Motor neuron (in vitro differentiated cells): ENCODE measurements at regions not wholly inside any gene's neighbourhood (a gene's known extent, or its start where the extent isn't known, plus 50 kb on each side); places are given as distances from the start of the nearest gene placed in this dataset.
A peak's percentile ranks its signal among the peaks of the same experiment; 100 is the strongest.

Source experiments
- ATAC-seq, 8 experiments: fragments of 200-7000 bp; cut with Tn5 transposase; replicated peaks in 6 of 8; 2 replicates each; pipeline ENCODE4 v1.8.0; 2021; ENCODE audit warnings: mild to moderate bottlenecking in 8 of 8, moderate library complexity in 8 of 8
- H3K27ac ChIP-seq, 2 donors: fragments of 250-450 bp; sonication (Bioruptor Pico); 2 replicates each; pipeline ENCODE4 v1.9.0; 2021; ENCODE audit warnings: antibody characterized with exemption in 2 of 2, mild to moderate bottlenecking in 2 of 2, moderate library complexity in 1 of 2
- H3K4me1 ChIP-seq, 2 donors: fragments of 250-450 bp; sonication (Bioruptor Pico); replicated peaks in 1 of 2; 2 replicates each; pipeline ENCODE4 v1.6.1; 2021; ENCODE audit warnings: antibody characterized with exemption in 2 of 2, mild to moderate bottlenecking in 2 of 2, moderate library complexity in 1 of 2
- H3K4me3 ChIP-seq, 5 donors: fragments of 250-450 bp; sonication (Bioruptor Pico); 2 replicates each; pipeline ENCODE4 v1.9.0; 2021; ENCODE audit warnings: antibody characterized with exemption in 5 of 5, mild to moderate bottlenecking in 5 of 5, moderate library complexity in 4 of 5
- WGBS, 10 experiments: fragments of 450-650 bp; shearing (Covaris generic); methylation state at CpG; one replicate each; pipeline ENCODE4 v1.0.0; 2022; 5-methylcytosine and 5-hydroxymethylcytosine counted together
- in situ Hi-C, 9 experiments: fragments of 400-800 bp; cut with MboI; loops; one replicate each; pipeline ENCODE4 v1.15.0; 2021; ENCODE audit warnings: low sequenced_read_pairs in 9 of 9, low pct_unique_long_range_greater_than_20kb in 2 of 9; ENCODE audit not compliant: unreplicated experiment in 9 of 9

DNA sequence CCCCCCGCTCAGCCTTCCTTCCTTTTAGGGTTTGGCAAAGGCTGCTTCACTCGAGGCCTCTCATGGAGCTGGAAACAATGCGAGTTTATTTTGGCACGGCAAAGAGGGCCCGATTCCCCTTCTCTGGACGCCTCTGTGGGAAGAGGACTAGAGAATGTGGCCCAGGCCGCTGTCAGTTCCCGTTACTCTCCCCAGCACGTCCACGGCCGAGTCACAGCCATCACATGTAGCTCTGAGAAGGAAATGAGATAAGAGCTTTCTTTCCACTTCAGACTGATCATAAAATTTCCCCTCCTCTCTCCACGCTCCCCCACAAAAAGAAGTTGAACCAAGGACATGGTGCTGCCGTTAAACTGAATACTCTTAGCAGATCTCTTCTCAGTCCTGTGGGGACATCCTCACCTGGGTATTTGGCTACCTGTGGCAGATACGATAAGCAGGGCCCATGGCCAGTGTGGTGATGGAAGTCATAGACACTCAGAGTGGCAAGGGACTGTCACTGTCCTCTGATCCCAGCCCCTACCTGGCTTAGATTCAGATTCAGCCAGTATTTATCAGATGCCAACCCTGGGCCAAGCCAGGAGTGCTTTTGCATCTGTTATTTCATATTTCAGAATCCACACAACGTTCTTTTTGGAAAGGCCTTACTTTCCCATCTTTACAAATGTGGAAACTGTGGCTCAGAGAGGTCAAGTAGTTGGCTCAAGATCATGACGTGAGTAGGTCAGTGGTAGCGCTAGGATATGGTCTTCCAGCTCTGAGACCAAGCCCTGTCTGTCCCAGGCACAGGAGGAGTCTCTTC, 101.2 kb downstream of the MCFD2 start:
- Histone ChIP-seq H3K4me3 (no peak overlapping the region), H3K27ac (no peak overlapping the region), H3K4me1 (peaks cover 15 to 25% of the 10 kb centered on the region in 2 donors)
- no peak for ATAC-seq
- WGBS, 10 experiments = 0 to 100% (median 68%) methylated on average over 1 to 12 of the region's 17 CpGs
- in situ Hi-C loops = no loop called here

DNA sequence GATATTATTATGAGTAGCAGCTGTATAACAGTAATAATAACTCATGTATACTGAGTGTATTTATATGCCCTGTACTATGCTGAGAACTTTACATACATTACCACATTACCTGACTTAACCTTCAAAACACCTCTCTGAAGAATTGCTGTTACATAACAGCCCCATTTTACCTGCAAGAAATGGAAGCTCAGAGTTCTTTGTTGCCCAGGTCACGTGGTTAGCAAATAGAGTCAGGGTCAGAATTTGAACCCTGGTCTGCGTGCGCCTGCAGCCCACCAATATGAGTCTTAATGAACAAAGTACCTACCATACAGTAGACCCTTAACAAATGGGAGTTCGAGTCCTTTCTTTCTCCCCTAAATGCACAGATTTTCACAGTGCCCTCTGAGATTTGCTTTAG, 101.9 kb downstream of the MCFD2 start:
- ATAC-seq = no peak
- Histone ChIP-seq H3K4me3 (no peak overlapping the region), H3K4me1 (peaks cover 15 to 25% of the 10 kb centered on the region in 2 donors), H3K27ac (no peak overlapping the region)
- WGBS, 10 experiments = 71 to 100% (median 84%) methylated on average over 1 to 4 of the region's 4 CpGs; no CpG with 5 or more reads in 4 of the 10 experiments
- in situ Hi-C loops = no loop called here

DNA sequence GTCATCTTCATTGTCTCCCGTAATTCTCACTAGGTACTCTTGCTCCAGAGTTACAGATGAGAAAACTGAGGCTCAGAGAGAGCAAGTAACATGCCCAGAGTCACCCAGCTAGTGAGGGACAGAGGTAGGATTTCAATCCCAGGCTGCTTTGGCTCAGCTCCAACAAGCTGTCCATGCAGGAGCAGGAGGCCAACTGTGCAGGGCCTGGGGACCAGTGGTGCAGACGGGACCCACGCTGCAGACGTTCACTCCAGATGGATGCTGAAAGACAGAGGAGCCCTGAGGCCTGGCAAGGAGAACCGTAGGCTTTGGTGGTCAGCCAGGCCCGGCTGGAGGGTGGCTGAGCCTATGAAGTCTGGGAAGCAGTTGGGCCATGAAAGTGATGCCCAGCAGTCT, 102.6 kb downstream of the MCFD2 start:
- ATAC-seq = peak in 2 of 8 experiments; percentile 9 to 13
- no peak overlapping the region for H3K27ac ChIP-seq
- in situ Hi-C loops = no loop called here
- 47 to 100% (median 89%) methylated on average over 1 to 3 of the region's 6 CpGs; no CpG with 5 or more reads in 4 of the 10 experiments for WGBS, 10 experiments
- peaks cover 15 to 18% of the 10 kb centered on the region in 2 donors for H3K4me1 ChIP-seq
- no peak overlapping the region for H3K4me3 ChIP-seq
